Fibroblast of peridontal ligament (primary cell): ENCODE measurements at regions not wholly inside any gene's neighbourhood (a gene's known extent, or its start where the extent isn't known, plus 50 kb on each side); places are given as distances from the start of the nearest gene placed in this dataset.
"Not testable (repeated sequence)": the region's sequence is repeated elsewhere in the genome, so short reads cannot be mapped to it uniquely, and the experiment has no call there.

Experiments used
- DNase-seq: peaks from one replicate; pipeline ENCODE4 v3.0.0-alpha.2; 2010; ENCODE audit errors: extremely low read depth

DNA sequence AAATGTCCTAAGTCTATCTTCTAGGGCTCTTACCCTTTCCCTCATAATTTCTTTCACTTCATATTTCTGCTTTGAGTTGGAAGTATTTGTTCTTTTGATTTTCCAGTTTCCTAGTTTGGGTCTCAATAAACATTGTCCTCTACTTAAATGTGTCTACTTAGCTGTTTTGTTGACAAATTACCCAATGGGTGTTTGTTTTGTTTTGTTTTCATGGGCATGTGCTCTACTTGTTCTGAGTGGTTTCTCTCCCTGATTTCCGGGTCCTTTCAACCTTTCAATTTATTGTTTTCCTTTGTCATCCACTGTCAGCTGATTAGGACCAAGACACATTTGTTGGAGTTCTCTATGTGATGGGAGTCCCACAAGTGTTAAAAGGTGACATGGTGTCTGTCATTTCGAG is 1181.4 kb downstream of the RPA4 start:
- DNase-seq, result no peak

DNA sequence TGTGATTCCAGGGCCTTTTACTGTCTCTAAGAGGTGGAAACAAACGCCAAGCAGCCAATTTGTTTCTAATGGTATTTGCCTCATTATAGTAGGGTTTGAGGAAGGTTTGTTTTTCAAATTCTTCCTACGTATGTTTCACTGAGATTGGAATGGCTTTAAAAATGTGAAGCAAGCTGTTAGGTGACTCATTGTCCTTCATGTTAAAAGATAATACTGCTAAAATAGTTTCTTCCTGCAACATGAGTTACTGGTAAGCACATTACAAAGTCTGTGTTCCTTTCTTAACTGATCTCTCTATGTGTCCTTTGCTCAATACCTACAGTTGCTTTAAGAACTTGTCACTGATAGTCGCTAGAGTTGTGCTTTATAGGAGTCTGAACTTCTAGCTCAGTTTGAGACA is 1183.9 kb downstream of the RPA4 start:
- no peak for DNase-seq

DNA sequence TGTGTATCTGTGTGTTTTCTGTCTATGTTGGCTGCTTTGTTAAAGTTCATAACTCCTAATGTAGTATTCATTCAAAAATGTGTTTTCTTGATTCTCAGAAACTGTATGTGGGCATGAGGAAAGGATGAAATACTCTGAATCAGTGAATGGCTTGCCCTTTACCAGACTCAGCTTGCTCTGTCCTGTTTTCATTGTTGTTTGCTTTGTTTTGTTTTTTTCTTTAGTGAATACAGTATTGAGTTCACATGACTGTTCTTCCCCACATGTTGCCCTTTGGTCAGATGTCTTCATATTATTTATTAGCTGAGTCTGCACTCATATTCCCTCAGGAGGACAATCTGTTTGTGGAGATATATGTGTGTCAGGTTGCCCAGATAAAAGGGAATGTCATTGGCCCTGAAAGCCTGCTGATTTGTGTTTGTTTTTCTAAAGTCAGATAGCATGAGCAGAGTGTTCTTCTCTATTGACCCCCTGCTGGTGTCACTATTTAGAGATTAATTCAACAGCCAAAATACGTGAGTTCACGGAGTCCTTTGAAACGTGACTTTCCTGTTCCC is 1184.4 kb downstream of the RPA4 start:
- DNase-seq, result no peak

DNA sequence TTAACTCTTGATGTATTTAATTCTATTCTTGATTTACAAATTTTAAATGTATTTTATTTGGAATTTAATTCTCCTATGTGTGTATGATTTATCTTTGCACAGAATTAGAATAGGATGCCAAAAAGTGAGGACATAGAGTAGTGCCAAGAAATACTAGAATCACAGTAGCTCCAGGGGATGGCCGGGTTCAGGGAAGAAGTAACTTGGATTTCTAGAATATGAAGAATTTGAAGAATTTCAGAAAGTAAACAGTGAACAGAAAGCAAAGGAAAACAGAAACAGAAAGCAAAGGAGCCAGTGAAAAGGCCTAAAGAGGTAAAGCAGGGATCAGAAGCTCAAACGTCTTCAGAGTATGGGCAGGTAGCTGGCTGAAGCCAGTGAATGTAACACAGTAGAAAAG is 1187.6 kb downstream of the RPA4 start:
- no peak for DNase-seq

DNA sequence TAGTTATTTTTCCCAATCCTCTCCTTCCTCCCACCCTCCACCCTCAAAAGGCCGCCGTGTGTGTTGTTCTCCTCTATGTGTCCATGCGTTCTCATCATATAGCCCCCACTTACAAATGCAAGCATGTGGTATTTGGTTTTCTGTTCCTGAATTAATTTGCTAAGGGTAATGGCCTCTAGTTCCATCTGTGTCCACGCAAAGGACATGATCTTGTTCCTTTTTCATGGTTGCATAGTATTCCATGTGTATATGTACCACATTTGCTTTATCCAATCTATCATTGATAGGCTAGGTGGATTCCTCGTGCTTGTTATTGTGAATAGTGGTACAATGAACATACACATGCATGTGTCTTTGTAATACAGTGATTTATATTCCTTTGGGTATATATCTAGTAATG is 1193.7 kb downstream of the RPA4 start:
- no peak for DNase-seq

DNA sequence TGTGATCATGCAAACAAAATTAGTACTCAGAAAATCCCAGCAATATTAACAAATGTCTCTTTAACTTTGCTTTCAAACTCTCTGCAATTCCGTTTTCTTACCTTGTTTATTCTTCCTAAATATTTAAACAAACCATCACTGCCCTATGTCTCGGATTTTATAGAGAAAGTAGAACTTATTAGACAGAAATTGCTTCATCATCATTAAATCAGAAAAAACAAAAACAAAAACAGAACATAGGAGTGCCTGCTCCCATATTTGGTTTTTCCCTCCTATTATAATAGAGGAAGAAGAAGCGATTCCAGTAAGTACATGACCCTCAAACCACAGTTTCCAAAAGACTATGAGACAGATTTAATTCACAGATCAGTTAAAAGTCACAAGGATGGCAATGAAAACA is 1228.0 kb downstream of the RPA4 start:
- no peak for DNase-seq

DNA sequence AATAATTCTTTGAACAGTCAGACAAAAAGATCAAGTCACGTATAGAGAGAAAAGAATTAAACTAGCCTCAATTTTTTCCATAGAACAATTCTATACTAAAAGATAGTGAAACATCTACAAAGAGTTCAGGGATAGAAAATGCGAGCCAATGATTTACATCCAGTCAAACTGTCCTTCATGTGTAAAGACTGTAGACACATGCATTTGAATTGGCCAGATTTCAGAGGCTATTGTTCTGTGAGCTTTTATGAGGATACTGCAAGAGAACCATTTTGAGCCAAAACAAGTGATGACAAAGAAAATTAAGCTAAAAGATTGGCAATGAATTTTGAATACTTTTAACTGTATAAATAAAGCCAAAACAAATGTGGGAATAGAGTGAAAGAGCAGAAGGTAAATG is 1230.3 kb downstream of the RPA4 start:
- DNase-seq, result no peak

DNA sequence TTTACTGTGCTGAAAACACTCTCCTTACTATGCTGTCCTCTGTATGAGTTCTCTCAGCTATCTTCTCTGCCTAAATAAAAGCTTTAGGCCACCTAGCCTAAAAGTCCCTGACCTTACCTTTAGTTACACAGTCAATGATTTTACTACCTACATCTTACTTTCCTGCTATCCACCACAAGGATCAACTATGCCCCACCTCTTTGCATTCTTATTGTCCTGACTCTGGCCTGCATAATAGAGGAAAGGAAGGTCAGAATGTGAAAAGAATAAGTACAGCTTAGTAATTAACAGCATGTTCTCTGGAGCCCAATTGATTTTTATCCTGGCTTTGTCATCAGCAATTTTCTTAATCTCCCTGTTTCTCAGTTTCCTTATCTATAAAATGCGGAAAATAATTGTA is 1257.8 kb downstream of the RPA4 start:
- no peak for DNase-seq

DNA sequence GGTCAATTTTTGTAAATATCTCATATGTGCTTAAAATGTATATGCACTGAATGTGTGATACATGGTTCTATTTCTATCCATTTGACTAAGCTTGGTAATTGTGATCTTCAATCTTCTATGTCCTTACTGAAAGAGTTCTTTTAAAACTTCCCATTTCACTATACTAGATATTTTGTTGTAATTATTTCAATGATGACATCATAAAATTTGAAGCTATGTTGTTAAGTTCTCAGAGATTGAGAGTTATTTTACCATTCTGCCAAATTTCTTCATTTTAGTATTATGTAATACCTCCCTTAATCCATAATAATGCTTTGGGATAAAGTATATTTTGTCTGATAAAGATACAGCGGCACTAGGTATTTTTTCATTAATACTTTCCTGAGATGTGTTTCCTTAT is 1307.3 kb downstream of the RPA4 start:
- no peak for DNase-seq

DNA sequence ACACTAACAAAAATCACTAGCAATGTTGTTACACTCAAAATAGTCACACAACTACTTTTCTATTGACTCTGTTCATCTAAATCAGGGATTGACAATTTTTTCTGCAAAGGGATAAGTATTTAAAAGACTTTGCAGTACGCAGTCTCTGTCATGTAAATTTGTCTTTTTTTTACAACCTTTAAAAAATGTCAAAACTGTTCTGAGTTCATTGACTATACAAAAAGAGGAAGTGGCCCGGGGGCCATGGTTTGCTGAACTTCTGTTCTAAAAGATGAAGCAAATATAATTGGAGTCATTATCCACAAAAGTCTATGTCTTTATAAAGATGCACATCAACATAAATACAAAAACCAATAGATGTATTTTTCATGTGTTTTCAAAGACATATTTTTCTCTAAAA is 1310.3 kb downstream of the RPA4 start:
- DNase-seq, result no peak

DNA sequence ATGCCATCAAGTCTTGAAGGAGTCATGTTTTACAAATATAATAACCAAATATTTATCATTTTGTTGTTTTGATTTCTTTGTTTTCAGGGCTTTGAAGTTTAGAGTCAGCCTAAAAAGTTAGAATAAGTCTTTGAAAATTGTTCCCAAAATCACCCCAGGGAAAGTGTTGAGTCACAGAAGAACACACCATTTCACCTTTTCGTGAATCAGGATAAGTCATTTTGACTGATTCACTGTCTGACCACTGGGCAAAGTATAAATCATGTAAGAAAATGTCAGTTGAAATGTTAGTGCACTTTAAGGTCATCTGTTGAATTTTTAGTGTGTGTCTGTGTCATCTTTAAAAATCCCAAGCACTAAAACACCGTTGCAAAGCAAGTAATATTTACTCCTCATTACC is 1320.1 kb downstream of the RPA4 start:
- no peak for DNase-seq

DNA sequence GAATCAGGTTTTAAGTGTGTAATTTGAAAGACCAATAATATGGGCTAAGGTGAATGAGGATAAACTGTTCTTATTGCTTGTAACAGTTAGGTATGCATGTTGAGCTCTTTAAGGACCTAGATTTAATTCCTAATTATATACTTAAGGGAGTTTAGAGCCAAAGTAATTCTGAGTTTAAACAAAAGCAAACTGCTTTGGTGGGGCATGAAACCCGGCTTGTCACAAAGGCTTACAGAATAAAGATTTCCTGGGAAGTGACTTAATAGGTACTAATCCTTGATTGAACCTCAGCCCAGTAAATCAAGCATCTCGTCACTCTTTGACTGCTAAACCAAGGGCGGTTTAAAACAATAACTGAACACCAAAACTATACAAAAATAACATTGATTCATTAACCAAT is 1324.2 kb downstream of the RPA4 start:
- DNase-seq, result no peak

DNA sequence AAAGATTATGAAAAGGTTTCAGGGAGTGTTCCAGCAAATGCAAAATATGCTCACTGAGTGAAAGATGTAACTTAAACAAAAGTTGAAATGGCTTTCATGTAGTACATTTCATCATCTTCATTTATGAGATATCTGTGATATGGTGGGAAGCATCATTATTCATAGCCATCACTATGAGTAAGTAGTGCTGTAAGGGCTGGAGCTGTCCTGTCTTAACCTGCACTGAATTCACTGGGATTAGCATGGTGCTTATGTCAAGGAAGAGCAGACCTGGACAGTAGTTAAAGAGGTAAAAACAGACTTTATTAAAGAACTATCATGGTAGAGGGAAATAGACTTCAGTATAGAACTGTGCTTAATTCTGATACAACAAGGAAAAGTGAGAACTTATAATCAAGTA is 1347.3 kb downstream of the RPA4 start:
- DNase-seq, result no peak

DNA sequence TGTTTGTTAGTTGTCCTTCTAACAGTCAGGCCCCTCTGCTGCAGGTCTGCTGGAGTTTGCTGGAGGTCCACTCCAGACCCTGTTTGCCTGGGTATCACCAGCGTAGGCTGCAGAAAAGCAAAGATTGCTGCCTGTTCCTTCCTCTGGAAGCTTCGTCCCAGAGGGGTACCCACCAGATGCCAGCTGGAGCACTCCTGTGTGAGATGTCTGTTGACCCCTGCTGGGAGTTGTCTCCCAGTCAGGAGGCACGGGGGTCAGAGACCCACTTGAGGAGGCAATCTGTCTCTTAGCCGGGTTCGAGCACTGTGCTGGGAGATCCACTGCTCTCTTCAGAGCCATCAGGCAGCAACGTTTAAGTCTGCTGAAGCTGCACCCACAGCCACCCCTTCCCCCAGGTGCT is 1356.4 kb downstream of the RPA4 start:
- not testable (repeated sequence) for DNase-seq

DNA sequence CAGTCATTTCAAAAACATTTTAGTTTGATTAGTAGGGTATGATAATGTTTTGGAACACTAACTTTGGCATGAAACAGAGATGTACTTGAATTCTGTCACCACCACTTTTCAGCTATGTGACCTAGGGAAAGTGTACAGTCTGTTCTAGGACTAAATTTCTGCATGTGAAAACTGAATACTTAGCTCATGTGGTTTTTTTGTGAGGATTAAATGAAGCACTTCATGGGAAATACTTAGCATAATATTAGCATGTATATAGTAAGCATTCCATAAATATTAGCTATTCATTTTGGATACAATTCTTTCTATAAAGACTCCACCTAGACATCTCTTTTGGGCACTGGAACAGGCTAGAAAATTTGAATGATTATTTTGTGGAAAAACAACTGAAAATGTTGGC is 1379.4 kb downstream of the RPA4 start:
- DNase-seq, result no peak

DNA sequence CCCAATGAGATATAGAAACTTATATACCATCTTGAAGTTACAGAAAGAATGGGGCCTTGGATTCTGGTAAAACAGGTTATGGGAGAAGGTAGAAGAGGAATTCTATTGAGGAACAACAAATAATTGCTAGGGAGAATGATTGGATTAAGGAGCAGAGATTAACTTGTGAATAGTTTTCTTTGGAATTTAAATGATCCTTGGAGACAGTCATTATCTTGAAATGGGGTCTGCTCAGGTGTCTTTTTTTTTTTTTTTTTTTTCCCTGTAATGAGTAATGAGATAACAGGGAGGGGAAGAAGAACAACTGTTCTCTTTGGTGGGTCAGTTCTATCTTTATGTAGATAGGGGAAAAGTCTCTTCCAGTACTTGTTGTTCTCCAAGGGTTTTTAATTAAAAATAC is 1406.0 kb downstream of the RPA4 start:
- no peak for DNase-seq

DNA sequence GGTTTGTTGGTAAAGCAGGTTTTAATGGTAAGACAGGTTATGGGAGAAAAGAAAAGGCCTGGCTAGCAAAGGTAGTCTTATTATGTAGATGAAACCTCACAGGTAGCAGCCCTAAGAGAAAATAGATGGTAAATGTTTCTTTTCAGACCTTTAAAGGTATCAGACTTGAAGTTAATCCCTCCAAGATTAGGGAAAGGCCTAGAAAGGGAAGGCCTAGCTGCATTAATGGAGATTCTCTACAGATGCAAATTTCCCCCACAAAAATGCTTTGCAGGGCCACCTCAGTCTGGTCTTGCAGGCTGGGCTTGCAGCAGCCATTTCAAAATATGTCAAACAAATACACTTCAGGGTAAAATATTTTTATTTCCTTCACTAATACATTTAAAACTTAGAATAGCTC is 1410.6 kb downstream of the RPA4 start:
- no peak for DNase-seq

DNA sequence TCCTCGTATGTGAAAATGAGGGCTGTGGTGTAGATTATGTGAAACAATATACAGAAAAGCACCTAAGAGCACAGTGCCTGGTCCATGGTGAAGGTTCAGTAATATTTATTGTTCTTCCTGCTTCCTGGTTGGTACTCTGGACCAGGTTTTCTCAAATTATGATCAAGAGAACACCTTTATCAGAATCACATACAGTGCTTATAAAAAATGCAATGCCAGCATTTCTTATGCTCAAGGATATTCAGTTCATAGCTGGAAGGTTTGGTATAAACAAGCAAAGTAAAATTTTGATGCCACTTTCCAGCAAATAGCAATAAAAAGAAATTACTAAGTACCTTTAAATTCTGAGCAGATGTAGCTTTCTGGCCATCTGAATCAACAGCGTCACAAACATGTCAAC is 1412.4 kb downstream of the RPA4 start:
- DNase-seq, result no peak

DNA sequence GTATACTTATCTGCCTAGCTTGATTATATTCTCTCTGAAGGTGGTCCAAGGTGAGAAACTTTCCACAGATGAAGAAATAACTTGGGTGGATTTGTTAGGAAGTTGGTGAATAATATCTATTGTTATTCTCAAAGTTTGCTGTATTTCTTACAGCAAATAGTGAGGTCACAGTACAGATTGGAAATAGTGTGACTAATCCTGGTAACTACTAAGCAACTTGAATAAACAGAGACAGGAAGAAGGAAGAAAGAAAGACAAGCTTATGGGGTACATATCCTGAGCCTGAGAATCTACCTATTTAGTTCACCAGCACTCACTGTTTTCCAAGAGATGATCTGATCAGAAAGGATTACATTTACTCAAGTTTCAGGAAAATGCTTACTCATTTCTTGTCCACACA is 1416.1 kb downstream of the RPA4 start:
- no peak for DNase-seq

DNA sequence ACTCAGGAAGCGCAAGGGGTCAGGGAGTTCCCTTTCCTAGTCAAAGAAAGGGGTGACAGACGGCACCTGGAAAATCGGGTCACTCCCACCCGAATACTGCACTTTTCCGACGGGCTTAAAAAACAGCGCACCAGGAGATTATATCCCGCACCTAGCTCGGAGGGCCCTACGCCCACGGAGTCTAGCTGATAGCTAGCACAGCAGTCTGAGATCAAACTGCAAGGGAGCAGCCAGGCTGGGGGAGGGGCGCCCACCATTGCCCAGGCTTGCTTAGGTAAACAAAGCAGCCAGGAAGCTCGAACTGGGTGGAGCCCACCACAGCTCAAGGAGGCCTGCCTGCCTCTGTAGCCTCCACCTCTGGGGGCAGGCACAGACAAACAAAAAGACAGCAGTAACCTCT is 1416.8 kb downstream of the RPA4 start:
- not testable (repeated sequence) for DNase-seq

DNA sequence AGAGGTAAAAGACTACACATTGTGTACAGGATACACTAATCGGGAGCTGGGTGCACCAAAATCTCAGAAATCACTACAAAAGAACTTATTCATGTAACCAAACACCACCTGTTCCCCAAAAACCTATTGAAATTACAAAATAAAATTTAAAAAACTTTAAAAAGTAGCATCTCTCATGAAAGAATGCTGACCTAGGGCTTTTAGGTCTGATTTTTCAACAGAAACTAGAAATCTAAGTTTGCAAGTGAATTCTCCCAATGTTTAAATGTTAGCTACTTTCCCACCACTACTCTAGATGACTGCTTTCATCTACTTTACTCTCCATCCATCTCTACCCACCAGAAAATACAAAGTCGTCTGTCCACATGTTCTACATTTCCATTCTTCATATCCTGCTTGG is 1447.7 kb downstream of the RPA4 start:
- DNase-seq, result no peak

DNA sequence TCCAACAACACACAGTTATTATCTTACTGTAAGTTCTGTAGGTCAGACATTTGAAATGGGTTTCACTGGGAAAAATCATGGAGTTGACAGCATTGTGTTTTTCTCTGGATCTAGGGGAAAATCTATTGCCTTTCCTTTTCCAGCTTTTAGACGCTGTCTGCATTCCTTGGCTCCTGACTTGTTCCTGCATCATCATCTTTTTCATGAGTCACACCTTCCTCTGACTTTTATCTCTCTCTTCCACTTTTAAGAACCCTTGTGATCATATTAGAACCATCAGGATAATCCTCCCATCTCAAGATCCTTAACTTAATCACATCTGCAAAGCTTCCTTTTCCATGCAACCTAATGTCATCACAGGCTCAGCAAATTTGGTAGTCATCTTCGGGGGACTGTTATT is 1454.8 kb downstream of the RPA4 start:
- no peak for DNase-seq

DNA sequence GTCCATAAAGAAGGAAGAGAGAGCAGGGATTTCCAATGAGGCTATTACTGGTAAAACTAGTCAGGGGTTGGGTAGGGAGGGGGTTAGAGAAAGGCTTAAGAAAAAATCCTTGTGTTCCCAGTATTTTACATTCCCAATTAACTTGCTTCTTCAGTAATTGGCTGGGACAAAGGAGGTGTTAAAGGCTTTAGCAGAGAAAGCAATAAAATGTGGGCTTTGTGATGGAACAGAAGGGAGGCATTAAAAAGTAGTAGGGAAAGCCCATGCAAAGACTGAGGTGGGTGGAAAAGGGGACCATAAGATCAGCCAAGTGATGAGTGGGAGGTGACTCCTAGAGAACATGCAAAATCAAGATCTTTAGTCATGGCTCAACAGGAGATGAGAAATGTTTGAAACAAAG is 1467.2 kb downstream of the RPA4 start:
- DNase-seq, result no peak

DNA sequence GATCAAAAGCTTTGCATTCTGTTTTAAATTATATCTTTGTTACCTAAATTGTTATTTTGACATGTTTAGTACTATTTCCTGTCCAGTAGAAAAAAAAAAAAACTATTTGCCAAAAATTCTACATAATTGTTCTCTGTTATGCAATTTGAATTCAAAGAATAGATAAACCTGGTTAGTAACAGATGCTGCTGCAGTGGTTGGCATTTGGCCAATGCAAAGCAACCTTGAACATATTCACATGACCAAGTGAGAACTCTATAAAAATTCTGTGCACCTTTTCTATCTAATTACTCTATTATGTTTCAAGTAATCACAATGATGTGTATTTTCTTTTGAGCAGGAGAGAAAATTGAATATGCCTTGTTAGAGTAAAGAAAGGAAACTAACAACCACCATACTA is 1473.4 kb downstream of the RPA4 start:
- no peak for DNase-seq

DNA sequence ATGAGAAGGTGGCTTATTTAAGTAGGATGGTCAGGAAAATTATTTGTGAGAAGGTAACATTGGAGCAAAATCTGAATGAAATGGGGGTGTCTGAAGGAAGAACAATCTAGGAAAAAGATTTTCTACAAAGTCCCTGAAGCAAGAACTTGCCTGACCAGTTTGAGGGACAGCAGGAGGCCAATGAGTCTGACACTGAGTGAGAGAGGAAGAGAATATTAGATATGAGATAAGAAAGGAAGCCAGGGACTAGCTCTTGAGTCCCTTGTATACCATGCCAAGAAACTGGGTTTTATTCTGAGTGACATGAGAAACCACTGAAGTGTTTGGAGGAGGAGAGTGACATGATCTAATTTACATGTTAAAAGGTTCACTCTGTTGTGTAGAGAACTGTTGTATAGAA is 1478.9 kb downstream of the RPA4 start:
- DNase-seq, result no peak
